GM21447 (cell line): ENCODE measurements at regions not wholly inside any gene's neighbourhood (a gene's known extent, or its start where the extent isn't known, plus 50 kb on each side); places are given as distances from the start of the nearest gene placed in this dataset.

ENCODE experiments used
- ATAC-seq: cut with Tn5 transposase; IDR thresholded peaks from one replicate; pipeline ENCODE4 v1.9.1; 2021; ENCODE audit not compliant: unreplicated experiment

- no peak for ATAC-seq
Observed at GRCh38 chr2:43109261-43109743, 117.1 kb downstream of the ZFP36L2 start.

- no peak for ATAC-seq
Observed at GRCh38 chr2:43107679-43108078, 118.7 kb downstream of the ZFP36L2 start.

GRCh38 chr2:43106559-43107527 lies 119.6 kb downstream of the ZFP36L2 start:
- ATAC-seq: peak; percentile 52

GRCh38 chr2:43105586-43106558 lies 120.5 kb downstream of the ZFP36L2 start:
- ATAC-seq: no peak

- no peak for ATAC-seq
Observed at GRCh38 chr2:43104763-43105162, 121.6 kb downstream of the ZFP36L2 start.

GRCh38 chr2:43104106-43104505 lies 122.3 kb downstream of the ZFP36L2 start:
- ATAC-seq: no peak

- no peak for ATAC-seq
Observed at GRCh38 chr2:43103093-43103404, 123.4 kb downstream of the ZFP36L2 start.

GRCh38 chr2:43102366-43103092 lies 123.9 kb downstream of the ZFP36L2 start:
- no peak for ATAC-seq

- ATAC-seq: no peak
Observed at GRCh38 chr2:43101751-43102150, 124.7 kb downstream of the ZFP36L2 start.

GRCh38 chr2:43100883-43101662 lies 125.3 kb downstream of the ZFP36L2 start:
- ATAC-seq: no peak

GRCh38 chr2:43100362-43100882 lies 126.0 kb downstream of the ZFP36L2 start:
- ATAC-seq: no peak

- ATAC-seq: no peak
Observed at GRCh38 chr2:43099797-43100196, 126.6 kb downstream of the ZFP36L2 start.

GRCh38 chr2:43098539-43098938 lies 127.9 kb downstream of the ZFP36L2 start:
- ATAC-seq: no peak

- no peak for ATAC-seq
Observed at GRCh38 chr2:43097644-43098408, 128.6 kb downstream of the ZFP36L2 start.

- no peak for ATAC-seq
Observed at GRCh38 chr2:43095533-43096295, 130.7 kb downstream of the ZFP36L2 start.

GRCh38 chr2:43092520-43093179 lies 133.8 kb downstream of the ZFP36L2 start:
- no peak for ATAC-seq

GRCh38 chr2:43090317-43090716 lies 136.1 kb downstream of the ZFP36L2 start:
- ATAC-seq: no peak
